IMR-90 (cell line): ENCODE measurements at regions not wholly inside any gene's neighbourhood (a gene's known extent, or its start where the extent isn't known, plus 50 kb on each side); places are given as distances from the start of the nearest gene placed in this dataset.

Source experiments
- ATAC-seq: fragments of 200-7000 bp; cut with Tn5 transposase; 2 replicates; pipeline ENCODE4 v1.9.1; 2020; ENCODE audit warnings: low read depth, mild to moderate bottlenecking, moderate library complexity
- BruUV-seq: library from RNA; stranded (reverse); fragments of 400-500 nt; replicated peaks from 2 replicates; lab custom pipeline; 2021; lab: Mats Ljungman, UMichigan
- CTCF ChIA-PET: fragments of 300-600 bp; formaldehyde crosslinking; extraction: SDS; loops from one replicate; lab custom pipeline; 2021; ENCODE audit warnings: antibody characterized with exemption; lab: Yijun Ruan, JAX
- POLR2A ChIA-PET: fragments of 300-600 bp; sonication (Branson Sonifier 250); formaldehyde crosslinking; loops from one replicate; lab custom pipeline; 2022; ENCODE audit warnings: antibody characterized with exemption; ENCODE audit not compliant: unreplicated experiment; lab: Charles Lee
- DNase-seq: peaks from one replicate; pipeline ENCODE4 v3.0.0; 2013
- H2AFZ ChIP-seq: replicated peaks from 2 replicates; pipeline ENCODE3; 2013; ENCODE audit warnings: low read length, mild to moderate bottlenecking; ENCODE audit not compliant: poor library complexity
- H2AK5ac ChIP-seq: 2 replicates; pipeline ENCODE4 v1.6.1; 2013; ENCODE audit warnings: low read depth, low read length, inconsistent platforms
- H2AK9ac ChIP-seq: replicated peaks from 2 replicates; pipeline ENCODE3; 2013; ENCODE audit warnings: mild to moderate bottlenecking, low read depth, low read length, moderate library complexity; ENCODE audit not compliant: poor library complexity
- H2BK120ac ChIP-seq: 2 replicates; pipeline ENCODE4 v1.6.1; 2013; ENCODE audit warnings: low read depth, low read length, inconsistent platforms
- H2BK15ac ChIP-seq: 3 replicates; pipeline ENCODE4 v1.6.1; 2013; ENCODE audit warnings: low read depth, low read length, inconsistent platforms
- H2BK20ac ChIP-seq: 2 replicates; pipeline ENCODE4 v1.6.1; 2013; ENCODE audit warnings: low read depth, mild to moderate bottlenecking, inconsistent platforms, low read length, moderate library complexity
- H2BK5ac ChIP-seq: 2 replicates; pipeline ENCODE4 v1.6.1; 2013; ENCODE audit warnings: mild to moderate bottlenecking, low read depth, low read length, inconsistent platforms; ENCODE audit not compliant: poor library complexity, severe bottlenecking
- H3K14ac ChIP-seq: replicated peaks from 2 replicates; pipeline ENCODE4 v1.6.1; 2013; ENCODE audit warnings: low read depth, low read length, inconsistent platforms
- H3K18ac ChIP-seq: 2 replicates; pipeline ENCODE4 v1.6.1; 2013; ENCODE audit warnings: low read depth, low read length, control low read depth
- H3K23ac ChIP-seq: 2 replicates; pipeline ENCODE4 v1.6.1; 2013; ENCODE audit warnings: low read depth, low read length, inconsistent platforms
- H3K27ac ChIP-seq: 2 replicates; pipeline ENCODE4 v1.5.1; 2013; ENCODE audit warnings: mild to moderate bottlenecking, control low read depth, low read length; ENCODE audit not compliant: insufficient read depth
- H3K27me3 ChIP-seq: 2 replicates; pipeline ENCODE4 v1.6.1; 2013; ENCODE audit warnings: low read length; ENCODE audit not compliant: control insufficient read depth, insufficient read depth
- H3K36me3 ChIP-seq: 2 replicates; pipeline ENCODE4 v1.6.1; 2013; ENCODE audit warnings: low read length, mixed read lengths; ENCODE audit not compliant: control insufficient read depth, insufficient read depth
- H3K4ac ChIP-seq: 2 replicates; pipeline ENCODE4 v1.6.1; 2013; ENCODE audit warnings: low read depth, low read length, inconsistent platforms
- H3K4me1 ChIP-seq: 2 replicates; pipeline ENCODE4 v1.6.1; 2013; ENCODE audit warnings: low read length, mixed read lengths; ENCODE audit not compliant: control insufficient read depth, insufficient read depth
- H3K4me2 ChIP-seq: 2 replicates; pipeline ENCODE4 v1.6.1; 2013; ENCODE audit warnings: low read depth, mild to moderate bottlenecking, control low read depth, low read length, moderate library complexity
- H3K4me3 ChIP-seq: 2 replicates; pipeline ENCODE4 v1.5.1; 2013; ENCODE audit warnings: low read depth, mild to moderate bottlenecking, control low read depth, low read length, moderate library complexity; ENCODE audit not compliant: insufficient read depth
- H3K56ac ChIP-seq: 2 replicates; pipeline ENCODE4 v1.6.1; 2013; ENCODE audit warnings: low read length, inconsistent platforms; ENCODE audit not compliant: insufficient read depth; ENCODE audit errors: extremely low read depth
- H3K79me1 ChIP-seq, 2 experiments: 2 replicates each; pipeline ENCODE4 v1.6.1; 2013; ENCODE audit warnings: low read length in 2 of 2, inconsistent platforms in 1 of 2, low read depth in 1 of 2
- H3K9ac ChIP-seq: 2 replicates; pipeline ENCODE4 v1.6.1; 2013; ENCODE audit warnings: low read depth, low read length, control low read depth
- H3K9me1 ChIP-seq: 2 replicates; pipeline ENCODE4 v1.6.1; 2013; ENCODE audit warnings: low read length, inconsistent platforms; ENCODE audit not compliant: insufficient read depth
- H3K9me3 ChIP-seq: 2 replicates; pipeline ENCODE4 v1.6.1; 2013; ENCODE audit warnings: low read length; ENCODE audit not compliant: control insufficient read depth, insufficient read depth
- H4K20me1 ChIP-seq: 2 replicates; pipeline ENCODE4 v1.6.1; 2013; ENCODE audit warnings: low read length, inconsistent platforms; ENCODE audit not compliant: insufficient read depth
- H4K5ac ChIP-seq: 2 replicates; pipeline ENCODE4 v1.6.1; 2013; ENCODE audit warnings: mild to moderate bottlenecking, low read depth, low read length, control low read depth
- H4K8ac ChIP-seq, 2 experiments: 2 replicates each; pipeline ENCODE4 v1.6.1; 2013; ENCODE audit warnings: low read depth in 2 of 2, low read length in 2 of 2, control low read depth in 1 of 2, inconsistent platforms in 1 of 2
- H4K91ac ChIP-seq: 2 replicates; pipeline ENCODE4 v1.6.1; 2013; ENCODE audit warnings: low read depth, low read length, inconsistent platforms; ENCODE audit not compliant: insufficient read depth
- FOS ChIP-seq: fragments of 150-350 bp; IDR thresholded peaks from 2 replicates; pipeline ENCODE4 v1.6.1; 2016; ENCODE audit warnings: low read depth, low read length
- MAFK ChIP-seq: IDR thresholded peaks from 2 replicates; pipeline ENCODE4 v1.6.1; 2012; ENCODE audit warnings: low read depth, low read length, improper control_type of control experiment
- MAZ ChIP-seq: IDR thresholded peaks from 2 replicates; pipeline ENCODE4 v1.6.1; 2012; ENCODE audit warnings: low read depth, mild to moderate bottlenecking, low read length, improper control_type of control experiment, moderate library complexity, borderline replicate concordance
- MXI1 ChIP-seq: IDR thresholded peaks from 2 replicates; pipeline ENCODE4 v1.6.1; 2012; ENCODE audit warnings: low read depth, mild to moderate bottlenecking, low read length, moderate library complexity, borderline replicate concordance
- NFE2L2 ChIP-seq: fragments of 150-350 bp; IDR thresholded peaks from 2 replicates; pipeline ENCODE4 v1.6.1; 2016; ENCODE audit warnings: low read depth, mild to moderate bottlenecking, low read length
- RAD21 ChIP-seq: IDR thresholded peaks from 2 replicates; pipeline ENCODE4 v1.6.1; 2012; ENCODE audit warnings: low read length, improper control_type of control experiment
- RCOR1 ChIP-seq: IDR thresholded peaks from 2 replicates; pipeline ENCODE4 v1.6.1; 2012; ENCODE audit warnings: mild to moderate bottlenecking, low read length, improper control_type of control experiment; ENCODE audit not compliant: insufficient replicate concordance
- SMC3 ChIP-seq: fragments of 150-350 bp; IDR thresholded peaks from 2 replicates; pipeline ENCODE4 v1.6.1; 2016; ENCODE audit warnings: low read depth, mild to moderate bottlenecking, antibody characterized with exemption, low read length, moderate library complexity
- USF2 ChIP-seq: fragments of 150-350 bp; IDR thresholded peaks from 2 replicates; pipeline ENCODE4 v1.6.1; 2017; ENCODE audit warnings: mild to moderate bottlenecking, antibody characterized with exemption, low read length, low read depth
- WGBS, 2 experiments: methylation state at CpG; one replicate each; pipeline versions ENCODE4 v1.1.5 to v1.1.7; 2013; ENCODE audit warnings: missing lambda C conversion rate in 2 of 2; ENCODE audit not compliant: insufficient read length in 1 of 2; ENCODE audit errors: extremely low coverage in 2 of 2; 5-methylcytosine and 5-hydroxymethylcytosine counted together
- dilution Hi-C: fragments of 300-500 bp; cut with HindIII; formaldehyde crosslinking; loops from one replicate; pipeline ENCODE4 v1.14.3; 2018; ENCODE audit warnings: low sequenced_read_pairs; ENCODE audit not compliant: unreplicated experiment
- in situ Hi-C: fragments of 300-500 bp; cut with MboI; formaldehyde crosslinking; loops from 3 replicates; pipeline ENCODE4 v1.14.3; 2019; ENCODE audit warnings: low sequenced_read_pairs, inconsistent platforms, mixed read lengths
- intact Hi-C: fragments of 100-400 bp; cut with micrococcal nuclease; formaldehyde crosslinking; loops from 2 replicates; pipeline ENCODE4 v1.10.0; 2022

GRCh38 chr5:8839361-8840055 lies 706.4 kb downstream of the SEMA5A start:
- DNase-seq (no peak), ATAC-seq (no peak)
- no peak overlapping the region for H3K9ac ChIP-seq
- no peaks in the 10 kb centered on the region; the same call in 1 of the 2 replicates for H3K9me3 ChIP-seq
- ChIA-PET POLR2A (no interaction called here), CTCF (no interaction called here)
- H4K20me1 ChIP-seq = no peaks in the 10 kb centered on the region
- TF ChIP-seq MAFK (no peak), FOS (no peak), RAD21 (no peak), MXI1 (no peak), SMC3 (no peak), NFE2L2 (no peak), MAZ (no peak), USF2 (no peak), RCOR1 (no peak)
- H3K4me1 ChIP-seq = peaks cover 11% of the 10 kb centered on the region
- H2BK120ac ChIP-seq = no peak overlapping the region
- H4K91ac ChIP-seq = no peak overlapping the region
- no peak overlapping the region for H3K4me2 ChIP-seq
- H3K18ac ChIP-seq = no peak overlapping the region
- H2BK20ac ChIP-seq = no peak overlapping the region
- peaks cover 17% of the 10 kb centered on the region for H3K9me1 ChIP-seq
- H2BK15ac ChIP-seq = no peak overlapping the region
- H2BK5ac ChIP-seq = no peak overlapping the region
- H4K5ac ChIP-seq = no peak overlapping the region
- 91% methylated on average over 8 of the region's 22 CpGs; no CpG with 5 or more reads in 1 of the 2 experiments for WGBS, 2 experiments
- H3K23ac ChIP-seq = no peak overlapping the region
- H2AK9ac ChIP-seq = no peak overlapping the region
- H2AFZ ChIP-seq = no peak overlapping the region
- intact Hi-C loops (loop anchor here (10.0 kb wide), 3 partner anchors 495 to 965 kb away; no protein-coding TSS in a partner anchor), dilution Hi-C loops (no loop called here), in situ Hi-C loops (no loop called here)
- H3K56ac ChIP-seq = no peak overlapping the region
- no peak overlapping the region for H3K27ac ChIP-seq
- no peaks in the 10 kb centered on the region for H3K27me3 ChIP-seq
- H3K36me3 ChIP-seq = no peaks in the 10 kb centered on the region
- no peak overlapping the region for H3K4ac ChIP-seq
- H3K79me1 ChIP-seq = no peaks in the 10 kb centered on the region
- BruUV-seq = no TSS peak
- H3K4me3 ChIP-seq = no peak overlapping the region
- H3K14ac ChIP-seq = no peak overlapping the region
- H4K8ac ChIP-seq = no peak overlapping the region
- H2AK5ac ChIP-seq = peak overlapping the region; percentile 70; the same call in 1 of the 2 replicates
